HuH-7.5 (cell line): ENCODE measurements at regions not wholly inside any gene's neighbourhood (a gene's known extent, or its start where the extent isn't known, plus 50 kb on each side); places are given as distances from the start of the nearest gene placed in this dataset.

Experiments used
- DNase-seq: peaks from one replicate; pipeline ENCODE4 v3.0.0; 2011; ENCODE audit warnings: low spot score

- DNase-seq: no peak
These were observed 825.7 kb downstream of the OLFM4 start for GRCh38 chr13:53854321-53854720.

GRCh38 chr13:53856573-53857195 lies 828.1 kb downstream of the OLFM4 start:
- DNase-seq: no peak

- DNase-seq: no peak
These were observed 834.9 kb downstream of the OLFM4 start for GRCh38 chr13:53863520-53863919.

DNA sequence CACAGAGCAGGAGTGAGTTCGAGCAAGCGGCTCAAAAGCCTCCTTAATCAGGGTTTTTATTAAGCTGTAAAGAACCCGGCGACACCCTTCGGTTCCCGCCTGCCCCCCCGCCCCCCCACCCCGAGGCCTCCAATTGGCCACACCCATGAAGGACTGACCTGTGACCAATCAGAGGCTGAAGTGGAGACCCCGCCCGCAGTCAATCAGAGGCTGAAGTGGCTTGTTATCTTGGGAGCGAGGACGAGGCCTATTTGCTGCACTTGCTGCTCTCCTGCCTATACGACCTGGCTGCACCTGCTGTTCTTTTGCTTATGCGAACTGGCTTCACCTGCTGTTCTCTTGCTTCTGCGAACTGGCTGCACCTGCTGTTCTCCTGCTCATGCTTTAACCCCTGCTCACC lies 844.9 kb downstream of the OLFM4 start:
- DNase-seq: no peak

DNA sequence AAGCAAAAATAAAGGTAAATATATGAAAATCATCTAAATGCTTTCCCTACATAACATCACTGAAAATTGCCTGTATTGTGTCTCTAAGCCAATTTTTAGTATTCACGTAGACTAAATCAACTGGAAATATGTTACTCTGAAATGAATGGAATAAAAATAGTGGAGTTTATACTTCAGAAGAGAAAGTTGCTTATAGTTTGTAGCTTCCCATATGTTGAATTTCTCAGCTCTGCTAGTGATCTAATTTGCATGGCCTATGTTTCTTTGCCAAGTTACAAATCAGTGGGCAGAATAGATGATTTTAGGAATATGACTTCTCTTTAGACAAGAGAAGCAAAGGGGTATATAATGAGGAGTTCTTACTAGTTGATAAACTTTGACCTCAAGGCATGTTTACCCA lies 850.2 kb downstream of the OLFM4 start:
- no peak for DNase-seq

DNA sequence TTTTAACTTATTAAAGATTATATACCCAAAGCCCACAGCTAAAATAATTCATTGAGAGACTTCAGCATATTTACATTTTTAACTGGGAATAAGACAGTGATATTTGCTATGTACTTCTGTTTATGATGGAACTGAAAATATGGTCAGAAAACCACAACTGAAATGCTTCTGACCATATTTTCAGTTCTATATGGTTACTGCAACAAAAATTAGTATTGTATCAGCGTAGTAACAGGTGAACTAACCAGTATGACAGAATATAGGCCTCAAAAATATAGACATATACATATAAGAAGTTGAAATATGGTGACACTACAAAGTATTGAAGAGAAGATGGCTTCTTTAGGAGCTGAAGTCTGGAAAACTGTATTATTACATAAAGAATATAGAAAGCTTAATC lies 857.4 kb downstream of the OLFM4 start:
- no peak for DNase-seq

DNA sequence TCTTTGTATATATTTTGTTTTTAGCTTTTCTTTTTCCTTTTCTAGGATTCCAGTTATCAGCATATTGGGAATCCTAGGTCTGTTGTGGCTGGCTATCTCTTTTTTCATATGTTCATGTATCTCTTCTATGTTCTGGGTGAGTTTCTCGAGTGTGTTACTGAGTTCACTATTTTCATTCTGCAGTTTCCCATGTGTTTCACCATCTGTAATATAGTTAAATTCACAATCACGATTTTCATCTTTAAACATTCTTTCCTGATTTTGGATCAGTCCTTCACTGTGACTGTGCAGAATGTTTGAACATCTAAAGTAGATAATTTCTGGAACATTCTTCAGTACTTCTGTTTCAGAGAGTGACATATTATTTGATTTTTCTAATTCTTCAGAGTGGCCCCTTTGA lies 862.1 kb downstream of the OLFM4 start:
- no peak for DNase-seq

GRCh38 chr13:53901593-53901992 lies 873.0 kb downstream of the OLFM4 start:
- DNase-seq: no peak

DNA sequence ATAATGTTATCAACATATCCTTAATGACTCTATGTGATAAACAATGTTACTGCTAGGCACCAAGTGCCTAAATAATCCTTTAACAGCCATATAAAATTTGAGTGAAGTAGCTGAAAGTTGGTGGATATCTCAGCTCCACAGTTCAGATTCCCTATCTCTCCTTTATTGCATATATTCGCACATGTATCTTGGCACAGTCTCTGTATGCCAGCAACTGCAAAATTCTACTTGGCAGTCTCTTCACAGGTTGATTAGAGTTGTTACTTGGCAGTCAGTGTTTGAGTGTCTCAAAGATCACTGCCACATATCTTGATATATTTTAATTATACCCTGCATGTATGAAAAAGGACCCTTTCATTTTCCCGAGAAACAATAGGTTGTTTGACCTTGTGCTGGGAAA lies 879.3 kb downstream of the OLFM4 start:
- no peak for DNase-seq

DNA sequence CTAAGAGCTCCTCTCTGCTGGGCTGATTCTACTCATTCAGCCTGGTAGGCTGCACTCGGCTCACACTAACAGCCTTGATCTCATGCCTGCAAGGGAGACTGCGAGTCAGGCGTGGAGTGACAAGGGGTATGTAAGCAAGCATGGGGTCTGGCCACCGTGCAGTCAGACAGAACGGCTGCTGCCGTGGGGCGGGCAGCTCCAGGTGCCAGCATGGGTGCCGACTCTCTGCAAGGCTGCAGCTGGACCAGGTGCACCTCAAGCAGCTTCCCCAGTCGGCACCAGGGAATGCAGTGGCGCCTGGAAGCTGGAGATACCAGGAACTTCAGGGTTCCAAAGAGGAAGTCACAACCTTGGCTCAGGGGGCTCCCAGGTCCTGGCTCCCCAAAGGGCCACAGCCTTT lies 892.3 kb downstream of the OLFM4 start:
- DNase-seq: no peak

GRCh38 chr13:53921473-53921872 lies 892.9 kb downstream of the OLFM4 start:
- no peak for DNase-seq

- no peak for DNase-seq
These were observed 913.1 kb downstream of the OLFM4 start for GRCh38 chr13:53941588-53942190.

DNA sequence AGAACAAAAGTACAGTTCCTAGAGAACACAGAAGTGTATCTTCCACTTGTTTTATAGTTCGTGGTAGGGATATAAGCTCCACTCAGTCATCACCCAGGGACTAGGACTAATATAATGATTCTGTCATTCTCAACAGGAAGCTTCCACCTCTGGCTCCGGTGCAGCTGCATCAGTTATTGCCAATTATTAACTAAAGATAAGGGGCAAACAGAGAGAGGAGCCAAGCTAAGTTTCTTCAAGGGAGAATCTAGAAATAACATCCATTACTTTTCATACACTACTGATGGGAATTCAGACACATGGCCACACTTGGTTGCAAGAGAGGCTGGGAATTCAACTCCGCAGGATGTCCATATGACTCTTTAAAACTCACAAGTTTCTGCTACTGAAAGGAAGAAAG lies 917.9 kb downstream of the OLFM4 start:
- no peak for DNase-seq

- DNase-seq: no peak
These were observed 924.6 kb downstream of the OLFM4 start for GRCh38 chr13:53953183-53953582.
